GM12864 (cell line): ENCODE measurements at regions not wholly inside any gene's neighbourhood (a gene's known extent, or its start where the extent isn't known, plus 50 kb on each side); places are given as distances from the start of the nearest gene placed in this dataset.

Source experiments
- DNase-seq: peaks from one replicate; pipeline ENCODE4 v3.0.0-alpha.2; 2011; ENCODE audit warnings: low read depth
- H3K4me3 ChIP-seq: 2 replicates; pipeline ENCODE4 v1.5.1; 2011; ENCODE audit warnings: mild to moderate bottlenecking, low read depth, low read length, control low read depth
- TF ChIP-seq, protein P1 (sequence below): IDR thresholded peaks from 2 replicates; pipeline ENCODE4 v1.5.1; 2011; ENCODE audit warnings: low read depth, mild to moderate bottlenecking, moderate library complexity, low read length, control low read depth, inconsistent platforms; ENCODE audit errors: missing control alignments

DNA sequence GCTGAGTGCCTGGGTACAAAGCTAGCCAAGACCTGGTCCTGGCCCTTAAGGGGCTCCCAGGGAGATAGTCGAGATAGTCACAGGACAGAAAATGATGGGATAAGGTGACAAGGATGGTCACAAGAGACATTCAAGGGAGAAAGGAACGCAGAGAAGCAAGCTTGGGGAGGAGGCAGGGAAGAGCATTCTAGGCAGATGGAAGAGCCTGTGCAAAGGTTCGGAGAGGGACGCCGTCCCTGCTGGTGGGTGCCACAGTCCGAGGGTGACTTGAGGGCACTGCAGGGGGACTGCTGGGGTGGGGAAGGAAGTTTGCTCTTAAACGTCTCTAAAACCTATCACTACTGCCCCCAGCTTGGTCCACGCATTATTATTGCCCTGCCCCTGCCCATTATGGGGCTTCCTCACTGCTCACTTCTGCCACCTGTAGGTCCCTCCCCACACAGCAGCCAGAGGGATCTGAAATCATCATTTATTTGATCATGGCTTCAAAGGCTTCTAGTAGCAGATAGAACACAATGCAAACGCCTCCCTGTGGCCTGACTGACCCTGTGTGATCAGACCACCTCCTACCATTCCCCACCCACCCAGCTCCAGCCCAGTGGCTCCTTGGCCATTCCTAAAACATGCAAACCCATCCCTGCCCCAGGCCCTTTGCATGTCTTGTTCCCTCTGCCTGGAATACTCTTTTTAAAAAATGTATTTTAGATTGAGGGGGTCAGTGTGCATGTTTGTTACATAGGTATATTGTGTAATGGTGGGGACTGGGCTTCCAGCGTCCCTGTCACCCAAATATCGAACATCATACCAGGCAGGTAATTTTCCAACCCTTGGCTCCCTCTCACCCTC lies 60.3 kb downstream of the RMI2 start:
- no peak for DNase-seq
- TF ChIP-seq, protein P1, sequence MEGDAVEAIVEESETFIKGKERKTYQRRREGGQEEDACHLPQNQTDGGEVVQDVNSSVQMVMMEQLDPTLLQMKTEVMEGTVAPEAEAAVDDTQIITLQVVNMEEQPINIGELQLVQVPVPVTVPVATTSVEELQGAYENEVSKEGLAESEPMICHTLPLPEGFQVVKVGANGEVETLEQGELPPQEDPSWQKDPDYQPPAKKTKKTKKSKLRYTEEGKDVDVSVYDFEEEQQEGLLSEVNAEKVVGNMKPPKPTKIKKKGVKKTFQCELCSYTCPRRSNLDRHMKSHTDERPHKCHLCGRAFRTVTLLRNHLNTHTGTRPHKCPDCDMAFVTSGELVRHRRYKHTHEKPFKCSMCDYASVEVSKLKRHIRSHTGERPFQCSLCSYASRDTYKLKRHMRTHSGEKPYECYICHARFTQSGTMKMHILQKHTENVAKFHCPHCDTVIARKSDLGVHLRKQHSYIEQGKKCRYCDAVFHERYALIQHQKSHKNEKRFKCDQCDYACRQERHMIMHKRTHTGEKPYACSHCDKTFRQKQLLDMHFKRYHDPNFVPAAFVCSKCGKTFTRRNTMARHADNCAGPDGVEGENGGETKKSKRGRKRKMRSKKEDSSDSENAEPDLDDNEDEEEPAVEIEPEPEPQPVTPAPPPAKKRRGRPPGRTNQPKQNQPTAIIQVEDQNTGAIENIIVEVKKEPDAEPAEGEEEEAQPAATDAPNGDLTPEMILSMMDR, result peak; percentile 80
- no peak overlapping the region for H3K4me3 ChIP-seq

DNA sequence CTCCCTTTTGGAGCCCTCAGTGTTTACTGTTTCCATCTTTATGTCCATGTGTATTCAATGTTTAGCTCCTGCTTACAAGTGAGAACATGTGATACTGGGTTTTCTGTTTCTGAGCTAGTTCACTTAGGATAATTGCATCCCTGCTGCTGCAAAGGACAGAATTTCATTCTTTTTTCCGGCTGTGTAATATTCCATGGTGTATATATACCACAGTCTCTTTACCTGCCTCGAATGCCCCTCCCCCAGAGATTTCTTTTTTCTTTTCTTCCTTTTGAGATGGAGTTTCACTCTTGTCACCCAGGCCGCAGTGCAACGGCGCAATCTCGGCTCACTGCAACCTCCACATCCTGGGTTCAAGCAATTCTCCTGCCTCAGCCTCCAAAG lies 60.9 kb downstream of the RMI2 start:
- TF ChIP-seq, protein P1, result no peak
- DNase-seq, result no peak
- no peak overlapping the region for H3K4me3 ChIP-seq

- TF ChIP-seq, protein P1, result peak; percentile 67
- peak; percentile 38 for DNase-seq
- no peak overlapping the region for H3K4me3 ChIP-seq
Measured at GRCh38 chr16:11407047-11407982, 62.1 kb downstream of the RMI2 start.

DNA sequence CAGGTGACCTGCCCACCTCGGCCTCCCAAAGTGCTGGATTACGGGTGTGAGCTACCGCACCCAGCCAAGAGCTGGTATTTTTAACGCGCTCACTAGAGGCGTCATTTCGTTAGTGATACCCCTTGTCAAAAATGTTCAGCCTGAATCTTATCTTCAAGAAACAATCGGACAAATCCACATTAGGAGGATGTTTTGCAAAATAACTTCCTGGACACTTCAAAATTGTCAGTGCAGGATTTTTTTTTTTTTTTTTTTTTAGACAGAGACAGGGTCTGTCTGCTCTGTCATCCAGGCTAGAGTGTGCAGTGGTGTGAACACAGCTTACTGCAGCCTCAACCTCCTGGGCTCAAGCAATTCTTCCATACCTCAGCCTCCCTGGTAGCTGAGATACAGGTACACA lies 63.0 kb downstream of the RMI2 start:
- no peak overlapping the region for H3K4me3 ChIP-seq
- TF ChIP-seq, protein P1, result no peak
- DNase-seq, result no peak

- TF ChIP-seq, protein P1, result no peak
- DNase-seq, result no peak
- H3K4me3 ChIP-seq, result no peak overlapping the region
Measured at GRCh38 chr16:11409398-11409797, 64.1 kb downstream of the RMI2 start.

DNA sequence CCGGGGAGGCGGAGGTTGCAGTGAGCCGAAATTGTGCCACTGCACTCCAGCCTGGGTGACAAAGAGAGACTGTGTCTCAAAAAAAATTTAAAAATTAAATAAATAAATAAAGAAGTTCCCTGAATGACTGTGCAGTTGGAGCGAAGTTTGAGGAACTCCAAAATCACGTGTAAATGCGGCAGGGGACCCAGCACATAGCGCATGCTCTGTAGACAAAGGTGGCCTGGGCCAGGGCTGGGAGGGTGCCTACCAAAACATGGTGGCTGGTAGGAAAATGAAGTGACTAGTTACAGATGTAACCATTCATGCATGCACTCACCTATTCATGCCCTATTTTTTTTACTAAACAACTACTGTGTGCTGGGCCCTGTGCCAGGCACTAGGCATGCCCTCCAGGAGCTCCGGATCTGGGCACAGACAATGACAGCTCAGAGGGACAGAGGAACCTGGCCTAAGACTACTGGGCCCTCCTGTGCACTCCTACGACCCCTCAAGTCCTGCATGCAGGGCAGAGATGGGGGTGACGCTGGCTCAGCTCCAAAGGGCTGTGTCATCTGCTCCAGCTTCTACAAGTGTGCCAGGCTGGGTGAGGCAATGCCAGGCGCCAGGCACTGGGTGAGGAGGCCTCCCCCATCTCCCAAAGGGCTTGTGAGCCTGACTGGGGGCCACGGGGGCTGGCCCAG lies 65.3 kb downstream of the RMI2 start:
- TF ChIP-seq, protein P1, result no peak
- DNase-seq, result no peak
- no peak overlapping the region for H3K4me3 ChIP-seq
